Fibroblast of gingiva (primary cell): ENCODE measurements at regions not wholly inside any gene's neighbourhood (a gene's known extent, or its start where the extent isn't known, plus 50 kb on each side); places are given as distances from the start of the nearest gene placed in this dataset.

Source experiments
- DNase-seq: peaks from one replicate; pipeline ENCODE4 v3.0.0-alpha.2; 2011; ENCODE audit warnings: low read depth

DNA sequence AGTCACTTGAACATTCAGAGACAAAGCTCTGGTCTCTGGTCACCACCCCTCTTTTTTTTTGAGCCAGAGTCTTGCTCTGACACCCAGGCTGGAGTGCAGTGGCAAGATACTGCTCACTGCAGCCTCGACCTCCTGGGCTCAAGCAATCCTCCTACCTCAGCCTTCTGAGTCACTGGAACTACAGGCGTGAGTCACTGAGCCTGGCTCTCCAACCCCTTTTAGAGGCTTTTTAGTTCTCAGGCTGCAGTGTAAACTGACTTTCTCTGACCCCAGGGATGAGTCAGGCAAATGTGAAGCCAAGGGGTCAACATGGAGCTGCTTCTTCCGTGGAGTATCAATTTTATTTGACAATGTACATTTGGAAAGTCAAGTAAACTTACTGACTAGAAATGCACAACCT, 229.2 kb downstream of the PTTG2 start:
- peak; percentile 41 for DNase-seq

DNA sequence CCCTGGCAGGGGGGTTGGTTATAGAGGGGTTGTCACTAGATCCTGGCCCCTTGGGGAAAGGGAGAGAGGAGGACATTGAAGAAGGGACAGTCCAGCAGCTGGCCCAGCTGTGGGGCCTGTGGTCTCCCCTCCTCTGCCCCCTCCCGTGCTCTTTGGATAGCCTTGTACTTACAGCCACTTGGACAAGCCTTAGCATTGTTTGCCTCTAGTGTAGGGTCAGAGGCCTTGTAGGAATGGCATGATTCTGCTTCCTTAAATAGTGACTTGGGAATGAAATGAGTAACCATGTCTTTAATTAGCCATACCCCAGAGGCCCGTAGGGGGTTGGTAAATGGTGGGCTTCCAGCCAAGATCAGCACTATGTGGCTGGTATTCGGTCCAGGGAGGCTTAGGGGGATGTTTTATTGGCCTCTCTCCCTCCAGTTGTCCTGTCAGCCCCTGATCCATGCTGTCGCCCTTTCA, 230.6 kb downstream of the PTTG2 start:
- DNase-seq, result peak; percentile 60

DNA sequence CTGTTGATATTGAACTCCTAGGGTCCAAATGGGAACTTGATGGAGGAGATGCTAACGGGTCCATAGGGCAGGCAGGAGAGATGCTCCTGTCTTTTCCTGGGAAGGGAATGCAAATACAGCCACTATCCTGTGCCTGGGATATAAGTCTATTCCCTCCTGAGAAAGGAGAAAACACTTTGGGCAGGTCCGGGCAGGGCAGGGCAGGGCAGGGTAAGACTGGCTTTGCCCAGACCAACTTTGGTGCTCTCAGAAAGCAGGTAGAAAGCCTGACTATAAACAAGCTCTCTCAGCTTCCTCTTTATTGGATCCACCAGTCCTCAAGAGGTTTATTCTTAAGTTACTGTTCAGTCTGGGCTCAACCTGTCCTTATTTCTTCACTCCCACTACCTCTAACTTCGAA, 232.3 kb downstream of the PTTG2 start:
- no peak for DNase-seq

DNA sequence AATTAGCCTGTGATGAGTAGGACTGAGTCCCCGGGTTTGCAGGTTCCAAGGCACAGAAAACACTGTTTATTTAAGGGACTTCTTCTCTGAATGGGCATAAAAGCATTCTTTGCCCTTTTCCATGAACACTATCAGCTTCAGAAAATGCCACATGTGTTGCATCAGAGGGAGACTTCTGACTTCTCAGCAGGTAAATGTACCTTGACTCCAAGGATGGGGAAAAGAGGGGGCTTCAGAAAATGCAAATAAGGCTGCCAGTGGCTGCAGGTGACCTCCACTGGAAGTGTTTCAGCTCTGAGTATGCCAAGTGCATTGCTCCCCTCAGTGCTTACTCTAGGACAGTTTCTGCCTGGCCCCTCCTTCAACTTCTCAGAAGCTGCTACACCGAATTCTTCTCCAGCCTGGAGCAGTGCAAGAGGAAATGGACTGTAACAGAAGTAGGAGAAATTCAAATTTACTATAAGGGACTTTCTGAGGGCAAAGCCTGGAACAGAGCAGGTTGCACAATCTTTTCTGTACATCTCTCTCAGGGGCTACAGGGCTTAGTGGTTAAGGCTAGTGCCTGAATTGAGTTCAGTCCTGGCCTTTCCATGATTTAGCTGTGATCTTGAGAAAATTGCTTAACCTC, 233.2 kb downstream of the PTTG2 start:
- DNase-seq, result no peak

DNA sequence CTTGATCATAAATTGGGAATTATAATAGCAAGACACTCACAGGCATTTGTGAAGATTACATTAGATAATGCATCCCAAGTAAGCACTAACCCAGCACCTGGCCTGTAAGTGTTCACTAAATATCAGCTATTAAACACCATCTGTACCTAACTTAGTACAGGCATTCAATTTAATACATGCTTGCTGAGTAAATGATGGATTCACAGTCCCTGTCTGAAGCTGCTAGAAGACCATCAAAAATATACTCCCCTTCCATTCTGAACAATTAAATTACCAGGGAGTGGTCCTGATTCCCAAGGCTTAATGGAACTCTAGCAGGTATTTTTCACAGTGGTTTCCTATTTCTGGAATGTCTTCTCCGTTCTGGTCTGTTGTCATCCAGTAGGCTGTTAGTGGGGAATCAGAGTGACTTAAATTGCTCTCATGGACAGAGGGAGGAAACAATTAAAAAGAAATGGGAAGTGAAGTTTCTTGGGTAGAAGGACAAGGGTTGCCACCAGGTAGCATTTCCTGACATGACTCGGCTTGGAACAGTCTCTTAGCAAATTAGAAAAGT, 233.9 kb downstream of the PTTG2 start:
- DNase-seq, result no peak

DNA sequence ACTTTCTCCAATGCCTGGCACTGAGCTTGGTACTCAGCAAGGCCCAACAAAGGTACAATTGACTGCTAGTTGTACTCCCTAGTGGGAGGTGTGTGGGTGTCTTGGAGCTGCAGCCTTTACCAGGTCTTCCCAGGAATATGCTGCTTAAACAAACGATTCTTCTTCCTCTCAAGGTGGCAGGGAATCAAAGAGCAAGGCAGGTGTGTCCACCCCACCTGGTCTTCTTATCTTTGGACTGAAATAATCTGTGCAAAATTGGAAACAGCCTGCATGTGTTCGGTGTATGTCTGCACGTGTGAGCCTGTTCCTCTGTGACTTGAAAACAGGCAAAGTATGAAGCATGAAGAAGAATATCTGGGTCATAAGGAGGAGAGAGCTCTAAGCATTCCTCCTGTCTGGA, 235.3 kb downstream of the PTTG2 start:
- no peak for DNase-seq

DNA sequence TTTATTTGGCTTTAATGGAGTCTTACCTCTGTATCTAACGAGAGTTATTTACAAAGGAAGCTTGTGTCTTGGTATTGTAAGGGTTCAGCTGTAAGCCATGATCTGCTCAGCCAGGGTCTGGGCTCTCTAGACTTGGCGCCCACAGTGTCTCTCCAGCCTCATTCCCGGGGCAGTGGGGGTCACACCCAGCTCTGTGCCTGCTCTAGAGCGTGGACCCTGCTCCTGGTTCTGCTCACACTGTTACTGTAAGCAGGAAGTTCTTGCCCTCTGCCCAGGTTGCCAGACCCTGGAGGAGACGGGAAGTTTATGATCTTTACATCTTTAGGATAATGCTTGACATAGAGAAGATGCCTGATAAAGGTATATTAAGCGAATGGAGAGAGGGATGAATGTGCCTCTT, 235.7 kb downstream of the PTTG2 start:
- no peak for DNase-seq

DNA sequence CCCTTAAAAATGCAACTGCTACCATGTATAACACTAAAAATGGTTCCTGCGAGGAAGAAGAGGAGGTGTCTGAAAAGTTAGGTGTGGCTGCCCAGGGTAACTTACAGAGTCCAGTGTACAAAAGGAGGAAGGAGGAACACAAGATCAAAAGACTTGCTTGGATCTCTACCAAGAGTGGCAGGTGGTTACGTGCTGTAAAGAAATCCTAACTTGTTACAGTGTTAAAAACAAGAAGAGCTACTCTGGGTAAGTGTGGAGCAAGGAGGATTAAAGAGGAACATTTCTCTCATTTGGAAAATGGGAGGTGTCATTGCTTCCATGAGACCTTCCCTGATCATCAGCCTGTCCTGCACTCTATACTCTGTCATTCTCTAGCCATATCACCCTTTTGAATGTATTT, 242.0 kb downstream of the PTTG2 start:
- no peak for DNase-seq

DNA sequence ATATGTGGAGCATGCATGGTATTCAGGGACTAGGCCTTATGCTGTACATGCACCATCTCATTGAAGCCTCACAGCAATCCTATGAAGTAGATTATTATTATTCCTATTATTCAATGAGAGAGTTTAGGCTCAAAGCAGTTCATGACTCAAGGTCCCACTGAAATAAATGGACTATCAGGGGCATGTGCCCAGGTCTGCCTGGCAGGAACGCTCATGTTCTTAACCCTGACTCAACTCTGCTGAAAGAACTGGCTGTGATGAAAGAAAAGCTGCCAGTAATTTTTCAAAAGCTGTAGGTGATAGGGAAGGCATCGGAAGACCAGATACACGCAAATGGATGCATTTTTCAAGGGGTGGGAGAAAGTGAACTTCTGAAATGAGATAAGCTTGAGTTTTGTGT, 243.4 kb downstream of the PTTG2 start:
- no peak for DNase-seq

DNA sequence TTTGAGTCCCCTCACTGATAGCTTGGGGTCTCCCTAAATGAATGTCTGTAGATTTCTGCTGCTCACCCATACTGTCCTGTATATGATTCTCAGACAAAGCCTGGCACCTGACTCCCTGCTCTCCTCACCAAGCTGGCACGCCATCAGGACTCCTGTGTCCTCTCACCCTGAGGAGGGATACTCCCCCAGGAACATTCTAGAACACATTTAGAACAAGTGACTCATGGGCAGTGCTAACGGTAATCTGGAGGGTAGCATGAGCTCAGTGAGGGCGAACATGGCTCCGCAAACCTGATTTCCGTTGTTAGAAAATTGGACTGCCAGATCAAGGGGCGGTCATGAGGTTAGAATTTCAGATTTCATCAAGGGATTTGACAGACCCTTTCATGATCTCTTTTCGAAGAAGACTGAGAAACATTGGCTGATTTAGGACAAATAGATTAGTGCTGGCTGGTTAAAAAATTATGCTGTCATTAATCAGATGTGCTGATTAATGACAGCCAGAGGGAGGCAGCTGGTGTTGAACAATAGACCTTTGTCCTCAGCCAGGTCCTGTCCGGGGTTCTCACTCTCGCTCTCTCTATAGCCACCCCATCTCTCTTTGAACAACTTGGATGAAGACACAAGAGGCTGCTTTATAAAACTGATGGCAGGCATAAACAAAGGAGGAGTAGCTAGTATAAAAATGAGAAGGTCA, 244.3 kb downstream of the PTTG2 start:
- no peak for DNase-seq

DNA sequence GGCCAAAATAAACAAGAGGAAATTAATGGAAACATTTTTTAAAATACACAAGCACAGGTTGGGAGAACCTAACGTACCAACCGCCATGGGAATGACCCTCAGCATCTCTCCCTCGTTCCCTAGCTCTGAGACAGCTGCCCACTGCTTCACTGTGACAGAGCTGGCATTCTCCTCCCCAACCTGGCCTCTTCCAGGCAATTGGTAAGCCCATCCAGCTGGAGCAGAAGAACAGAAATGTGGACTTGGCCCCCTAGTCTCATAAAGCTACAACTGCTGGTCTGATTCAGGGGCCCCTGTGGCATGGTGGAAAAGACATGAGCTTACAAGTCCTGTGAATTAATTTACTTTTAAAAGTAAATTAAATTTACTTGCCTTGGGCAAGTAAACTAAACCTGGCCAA, 245.1 kb downstream of the PTTG2 start:
- DNase-seq, result no peak

DNA sequence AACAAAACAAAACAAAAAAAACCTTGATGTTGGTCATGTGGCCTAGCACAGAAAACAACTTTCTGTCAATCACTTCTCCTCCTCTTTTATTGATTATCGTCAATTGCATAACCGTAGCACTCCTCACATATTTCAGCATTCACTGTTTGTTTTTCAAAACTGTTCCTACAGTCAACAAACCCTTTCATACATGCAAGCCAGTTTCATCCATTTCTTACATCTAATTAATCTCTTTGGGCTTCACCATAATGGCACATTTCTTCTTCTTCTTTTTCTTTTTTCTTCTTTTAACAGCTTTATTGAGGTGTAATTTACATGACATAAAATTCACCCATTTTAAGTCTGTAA, 246.9 kb downstream of the PTTG2 start:
- DNase-seq, result no peak

DNA sequence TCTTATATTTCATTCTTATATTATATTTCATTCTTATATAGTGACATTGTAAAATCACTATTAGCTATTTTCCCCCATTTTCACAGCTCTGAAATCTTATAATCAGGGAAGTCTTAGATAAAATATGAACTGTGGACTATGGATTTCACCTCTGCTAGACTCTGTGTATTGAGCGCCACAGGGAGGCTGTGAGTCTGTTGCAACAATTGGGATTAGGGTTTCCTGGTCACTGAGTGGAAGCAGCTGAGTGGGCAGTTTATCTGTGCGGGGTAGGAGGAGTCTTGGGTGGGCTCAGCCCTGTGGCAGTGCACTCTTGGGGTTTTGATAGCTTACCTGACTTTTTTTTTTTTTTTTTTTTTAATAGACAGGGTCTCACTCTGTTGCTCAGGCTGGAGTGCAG, 249.5 kb downstream of the PTTG2 start:
- DNase-seq, result no peak

DNA sequence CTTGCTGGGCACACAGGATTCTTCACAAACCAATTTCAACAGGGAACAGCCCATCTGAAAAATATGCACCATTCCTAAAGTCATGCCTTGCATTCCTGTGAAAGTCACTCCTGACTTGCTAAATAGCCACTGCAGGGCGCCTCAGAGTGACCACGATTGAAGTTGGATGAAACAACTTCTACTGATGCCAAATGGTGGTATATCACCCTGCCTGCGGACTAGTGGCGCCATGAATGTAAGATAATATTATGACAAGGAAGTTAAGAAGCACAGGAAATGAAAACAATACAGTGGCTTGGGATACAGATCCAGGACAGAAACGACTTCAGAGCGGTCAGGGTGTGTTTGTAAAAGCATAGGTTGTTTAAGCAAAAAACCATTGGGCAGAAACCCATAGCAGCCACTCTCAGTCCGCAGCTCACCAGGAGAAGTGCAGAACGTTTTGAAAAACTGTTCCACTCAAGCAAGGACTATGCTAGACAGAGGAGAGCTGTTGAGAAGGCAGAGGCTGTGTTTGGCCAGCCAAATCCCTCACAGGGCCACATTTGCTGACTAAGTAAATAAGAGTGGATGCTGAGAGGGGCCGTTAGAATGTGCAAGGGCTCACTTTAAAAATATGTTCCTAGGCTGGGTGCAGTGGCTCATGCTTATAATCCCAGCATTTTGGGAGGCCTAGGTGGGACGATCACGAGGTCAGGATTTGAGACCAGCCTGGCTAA, 250.4 kb downstream of the PTTG2 start:
- DNase-seq, result peak; percentile 7

DNA sequence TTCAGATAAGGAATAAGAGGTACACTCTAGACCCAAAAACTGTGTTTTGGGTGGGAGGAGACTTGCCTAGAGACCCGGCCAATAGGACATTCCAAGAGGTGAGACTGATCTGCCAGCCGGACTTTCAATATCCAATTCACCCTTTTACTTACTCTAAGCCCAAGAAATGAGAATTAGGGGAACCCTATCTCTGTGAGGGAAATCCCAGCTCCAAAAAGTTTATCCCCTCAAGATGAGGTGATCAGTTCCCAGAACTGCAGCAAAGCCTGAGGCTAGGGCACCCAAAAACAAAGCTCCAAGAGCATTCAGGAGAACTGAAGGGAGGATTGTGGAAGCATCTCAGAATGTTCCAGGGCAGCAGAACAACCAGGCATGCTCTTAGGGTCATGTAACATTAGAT, 251.7 kb downstream of the PTTG2 start:
- no peak for DNase-seq

DNA sequence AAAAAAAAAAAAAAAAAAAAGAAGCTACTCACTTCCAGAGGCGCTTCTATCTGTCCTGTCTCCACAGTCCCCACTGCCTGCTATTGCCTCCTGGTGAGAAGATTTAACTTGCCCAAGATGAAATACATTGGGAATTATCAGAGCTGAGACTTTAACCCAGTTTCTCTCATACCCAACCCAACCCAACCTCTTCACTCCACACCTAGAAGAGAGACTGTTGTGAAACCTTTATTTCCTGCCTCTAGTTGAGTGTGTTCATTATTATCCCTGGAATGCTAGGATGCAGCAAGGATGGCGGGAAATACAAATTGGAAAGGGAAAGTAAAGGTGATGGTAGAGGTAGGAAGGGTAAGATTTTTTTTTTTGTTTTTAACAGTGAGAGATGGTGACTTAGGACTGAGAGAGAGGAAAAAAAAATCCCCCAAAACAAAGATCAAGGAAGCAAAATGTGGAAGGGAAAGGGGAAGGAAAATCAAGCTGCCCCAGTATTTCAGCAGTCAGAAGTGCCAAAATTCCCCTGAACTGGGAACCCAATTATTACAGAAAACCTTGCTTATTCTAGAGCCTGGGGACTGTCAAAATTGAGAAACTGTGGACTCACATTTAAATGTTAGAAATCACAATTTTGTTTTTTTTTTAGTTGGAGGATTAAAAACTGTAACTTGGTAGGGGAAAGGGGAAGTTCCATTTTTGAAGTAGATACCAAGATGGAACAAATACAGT, 253.0 kb downstream of the PTTG2 start:
- no peak for DNase-seq

DNA sequence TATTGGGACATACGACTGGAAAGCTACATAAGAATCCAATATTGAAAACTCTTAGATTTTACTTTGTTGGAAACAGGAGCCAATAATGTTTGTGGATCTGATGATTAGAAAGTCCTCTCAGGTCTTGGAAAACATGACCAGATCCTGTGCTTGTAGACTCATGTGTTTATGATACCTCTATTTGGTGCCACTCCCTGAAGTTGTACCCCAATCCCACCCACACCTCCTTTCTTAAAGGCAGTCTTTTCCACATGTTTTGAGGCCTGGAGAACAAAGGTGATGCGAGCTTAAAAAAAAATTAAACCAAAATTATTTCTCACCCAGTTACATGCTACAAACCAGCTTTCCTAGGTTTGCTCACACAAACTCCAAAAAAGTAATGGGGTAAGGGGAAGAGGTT, 262.7 kb downstream of the PTTG2 start:
- no peak for DNase-seq

DNA sequence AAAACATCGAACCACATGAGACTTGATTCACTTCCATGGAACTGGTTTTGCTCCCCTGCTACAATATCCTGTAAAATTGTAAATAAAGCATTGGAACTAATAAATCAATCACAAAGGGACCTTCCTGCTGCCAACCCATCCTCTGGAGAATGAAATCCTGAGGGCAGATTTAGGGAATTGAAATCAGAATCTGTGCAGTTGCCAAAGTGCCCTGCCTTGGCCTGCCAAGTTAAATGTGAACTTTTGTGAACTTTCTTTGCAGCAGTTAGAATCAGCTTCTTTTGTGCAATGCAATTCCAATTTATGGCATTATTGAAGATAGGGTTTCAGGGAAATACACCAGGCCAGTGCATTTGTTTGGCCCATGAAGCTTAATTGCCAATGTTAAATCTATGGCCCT, 263.1 kb downstream of the PTTG2 start:
- DNase-seq, result peak; percentile 21

DNA sequence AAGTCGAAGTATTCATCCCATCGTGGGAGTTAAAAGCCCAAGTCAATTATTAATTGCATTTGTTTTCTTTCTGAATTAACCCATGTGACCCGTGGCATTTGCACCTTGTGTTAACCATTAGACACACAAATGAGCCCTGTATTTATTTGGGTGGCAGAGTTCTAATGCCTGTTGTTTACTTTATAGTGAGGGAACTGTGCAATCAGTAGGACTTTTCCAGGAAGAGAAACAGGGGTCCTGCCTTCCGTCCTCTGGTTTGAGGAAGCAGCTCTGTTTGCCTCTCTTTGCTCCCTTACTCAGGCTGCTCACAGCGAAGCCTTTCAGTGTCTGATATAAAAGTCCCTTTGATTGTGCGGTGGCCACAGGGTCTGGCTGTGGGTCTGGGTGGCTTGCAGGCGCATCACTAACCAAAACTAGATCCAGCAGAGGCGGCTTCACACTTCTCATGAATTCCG, 263.6 kb downstream of the PTTG2 start:
- DNase-seq, result no peak

DNA sequence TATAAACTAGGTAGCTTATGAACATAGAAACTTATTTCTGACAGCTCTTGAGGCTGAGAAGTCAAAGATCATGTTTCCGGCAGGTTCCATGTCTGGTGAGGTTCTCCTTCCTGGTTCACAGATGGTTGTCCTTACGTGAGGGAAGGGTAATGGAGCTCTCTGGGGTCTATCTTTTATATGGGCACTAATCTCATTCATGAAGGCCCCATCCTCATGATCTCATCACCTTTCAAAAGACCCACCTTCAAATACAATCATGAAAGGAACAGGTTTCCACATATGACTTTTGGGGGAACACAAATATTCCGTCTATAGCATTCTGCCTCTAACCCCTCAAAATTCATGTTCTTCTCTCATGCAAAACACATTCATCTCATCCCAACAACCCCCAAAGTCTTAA, 264.7 kb downstream of the PTTG2 start:
- no peak for DNase-seq

DNA sequence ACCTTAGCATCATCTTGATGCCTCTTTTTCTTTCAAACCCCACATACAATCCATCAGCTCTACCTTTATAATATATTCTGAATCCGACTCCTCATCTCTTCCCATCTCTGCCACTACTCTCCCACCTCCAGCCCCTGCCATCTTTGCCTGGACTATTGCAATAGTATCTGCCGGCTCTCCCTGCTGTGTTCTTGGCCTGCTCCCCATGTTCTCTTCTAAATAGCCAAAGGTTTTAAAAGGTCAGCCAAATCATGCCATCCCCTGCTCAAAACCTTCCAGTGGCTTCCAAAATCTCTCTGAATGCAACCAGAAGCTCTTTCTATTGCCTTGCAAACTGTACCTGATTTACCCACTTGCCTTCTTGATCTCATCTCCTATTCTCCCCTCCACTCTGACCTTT, 266.0 kb downstream of the PTTG2 start:
- DNase-seq, result no peak

DNA sequence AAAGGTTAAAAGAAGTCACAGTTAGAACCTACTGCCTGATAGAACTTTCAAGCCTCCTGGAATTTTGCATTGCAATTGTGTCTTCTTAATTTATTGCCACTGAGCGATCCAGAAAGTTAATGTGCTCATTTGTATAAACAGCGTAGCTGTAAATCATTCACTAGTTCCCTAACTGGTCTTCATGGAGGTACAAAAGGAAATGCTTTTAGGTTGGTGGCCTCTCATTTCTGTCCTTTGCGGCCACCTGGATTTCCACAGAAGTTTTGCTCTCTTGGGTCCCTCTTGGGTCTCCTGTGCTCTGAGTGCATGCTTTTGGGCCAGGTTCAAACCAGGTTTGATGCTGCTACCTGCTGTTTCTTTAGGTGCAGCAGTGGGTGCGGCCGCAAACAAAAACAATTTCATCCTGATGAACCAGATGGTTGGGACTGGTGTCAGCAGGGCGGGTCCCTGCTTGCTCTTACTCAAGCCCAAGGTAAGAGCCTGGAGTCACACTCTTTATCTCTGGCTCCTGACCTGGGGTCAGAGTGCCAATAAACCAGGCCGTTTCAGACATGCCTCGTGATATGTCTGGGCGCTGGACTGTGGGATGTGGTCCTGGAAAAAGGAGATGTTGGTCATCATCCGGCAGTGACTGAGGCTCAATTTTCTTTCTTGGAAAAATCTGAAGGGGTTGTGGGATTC, 270.1 kb downstream of the PTTG2 start:
- no peak for DNase-seq
